ENCODE measurements at regions not wholly inside any gene's neighbourhood (a gene's known extent, or its start where the extent isn't known, plus 50 kb on each side); places are given as distances from the start of the nearest gene placed in this dataset.
"Not testable (repeated sequence)": the region's sequence is repeated elsewhere in the genome, so short reads cannot be mapped to it uniquely, and the experiment has no call there.

DNA sequence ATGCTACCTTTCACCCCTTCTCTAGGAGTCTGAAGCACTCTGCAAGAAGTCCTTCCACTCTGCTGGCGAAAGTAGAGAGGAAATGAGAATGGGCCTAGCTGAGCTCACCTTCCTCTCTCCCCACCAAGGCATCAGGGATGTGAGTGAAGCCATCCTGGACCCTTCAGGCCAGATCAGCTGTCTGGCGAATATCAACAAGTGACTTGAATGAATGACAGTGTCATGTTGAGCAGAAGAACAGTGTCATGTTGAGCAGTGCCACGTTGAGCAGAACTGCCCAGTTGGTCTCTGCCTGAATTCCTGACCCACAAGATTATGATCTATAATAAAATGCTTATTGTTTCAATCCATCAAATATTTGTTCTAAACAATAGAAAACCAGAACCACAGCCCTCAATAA lies 166.2 kb upstream of the RFC3 start:
- no peak for DNase-seq (ENCODE audit: low spot score)
- in situ Hi-C loops (cut with MboI; ENCODE audit: low sequenced_read_pairs, unreplicated experiment), result no loop called here
- TF ChIP-seq, protein P1, sequence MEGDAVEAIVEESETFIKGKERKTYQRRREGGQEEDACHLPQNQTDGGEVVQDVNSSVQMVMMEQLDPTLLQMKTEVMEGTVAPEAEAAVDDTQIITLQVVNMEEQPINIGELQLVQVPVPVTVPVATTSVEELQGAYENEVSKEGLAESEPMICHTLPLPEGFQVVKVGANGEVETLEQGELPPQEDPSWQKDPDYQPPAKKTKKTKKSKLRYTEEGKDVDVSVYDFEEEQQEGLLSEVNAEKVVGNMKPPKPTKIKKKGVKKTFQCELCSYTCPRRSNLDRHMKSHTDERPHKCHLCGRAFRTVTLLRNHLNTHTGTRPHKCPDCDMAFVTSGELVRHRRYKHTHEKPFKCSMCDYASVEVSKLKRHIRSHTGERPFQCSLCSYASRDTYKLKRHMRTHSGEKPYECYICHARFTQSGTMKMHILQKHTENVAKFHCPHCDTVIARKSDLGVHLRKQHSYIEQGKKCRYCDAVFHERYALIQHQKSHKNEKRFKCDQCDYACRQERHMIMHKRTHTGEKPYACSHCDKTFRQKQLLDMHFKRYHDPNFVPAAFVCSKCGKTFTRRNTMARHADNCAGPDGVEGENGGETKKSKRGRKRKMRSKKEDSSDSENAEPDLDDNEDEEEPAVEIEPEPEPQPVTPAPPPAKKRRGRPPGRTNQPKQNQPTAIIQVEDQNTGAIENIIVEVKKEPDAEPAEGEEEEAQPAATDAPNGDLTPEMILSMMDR (IDR thresholded peaks at IDR 0.05; ENCODE audit: borderline replicate concordance, control extremely low read depth, extremely low read depth, insufficient read depth, missing control alignments), result no peak

DNA sequence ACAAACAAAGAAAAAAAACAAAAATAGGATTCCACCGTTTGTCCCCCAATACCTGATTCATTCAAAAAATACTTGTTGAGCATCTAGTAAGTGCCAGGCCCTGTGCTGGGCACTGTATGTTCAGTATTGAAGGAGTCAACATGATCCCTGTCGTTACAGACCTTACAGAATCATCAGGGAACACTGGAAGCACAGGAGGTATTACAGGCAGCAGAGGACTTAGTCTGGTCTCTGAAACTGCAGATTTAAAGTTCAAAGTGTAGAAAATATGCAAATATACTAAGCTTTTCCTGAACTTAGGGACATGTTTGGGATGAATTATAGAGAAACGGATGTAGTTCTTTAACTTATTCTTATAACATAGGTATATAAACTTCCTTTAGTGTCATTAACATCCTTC lies 160.7 kb upstream of the RFC3 start:
- no peak for DNase-seq (ENCODE audit: low spot score)
- TF ChIP-seq, protein P1 (IDR thresholded peaks at IDR 0.05; ENCODE audit: borderline replicate concordance, control extremely low read depth, extremely low read depth, insufficient read depth, missing control alignments), result no peak
- in situ Hi-C loops (cut with MboI; ENCODE audit: low sequenced_read_pairs, unreplicated experiment), result no loop called here

- DNase-seq (ENCODE audit: low spot score), result no peak
- in situ Hi-C loops (cut with MboI; ENCODE audit: low sequenced_read_pairs, unreplicated experiment), result no loop called here
- TF ChIP-seq, protein P1 (IDR thresholded peaks at IDR 0.05; ENCODE audit: borderline replicate concordance, control extremely low read depth, extremely low read depth, insufficient read depth, missing control alignments), result no peak
Measured at GRCh38 chr13:33659466-33659865, 158.5 kb upstream of the RFC3 start.

DNA sequence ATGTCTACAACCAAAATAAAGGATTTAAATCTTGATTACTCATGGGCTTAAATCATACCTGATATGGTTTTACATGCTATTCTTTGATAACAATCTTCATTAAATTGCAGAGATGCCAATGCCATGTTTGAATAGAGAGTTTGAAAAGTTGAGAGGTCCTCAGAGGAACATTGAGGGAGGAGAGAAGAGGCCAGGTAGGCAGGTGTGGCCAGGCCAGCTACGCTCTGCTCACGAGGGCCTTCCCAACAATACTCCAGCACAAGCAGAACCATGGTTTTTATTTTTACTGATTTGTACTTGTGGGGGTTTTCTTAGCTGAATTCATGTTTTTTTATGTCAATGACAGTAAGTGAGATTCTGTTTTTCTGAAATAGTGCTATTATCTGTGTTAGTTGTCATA lies 158.1 kb upstream of the RFC3 start:
- DNase-seq (ENCODE audit: low spot score), result no peak
- in situ Hi-C loops (cut with MboI; ENCODE audit: low sequenced_read_pairs, unreplicated experiment), result no loop called here
- TF ChIP-seq, protein P1 (IDR thresholded peaks at IDR 0.05; ENCODE audit: borderline replicate concordance, control extremely low read depth, extremely low read depth, insufficient read depth, missing control alignments), result no peak

DNA sequence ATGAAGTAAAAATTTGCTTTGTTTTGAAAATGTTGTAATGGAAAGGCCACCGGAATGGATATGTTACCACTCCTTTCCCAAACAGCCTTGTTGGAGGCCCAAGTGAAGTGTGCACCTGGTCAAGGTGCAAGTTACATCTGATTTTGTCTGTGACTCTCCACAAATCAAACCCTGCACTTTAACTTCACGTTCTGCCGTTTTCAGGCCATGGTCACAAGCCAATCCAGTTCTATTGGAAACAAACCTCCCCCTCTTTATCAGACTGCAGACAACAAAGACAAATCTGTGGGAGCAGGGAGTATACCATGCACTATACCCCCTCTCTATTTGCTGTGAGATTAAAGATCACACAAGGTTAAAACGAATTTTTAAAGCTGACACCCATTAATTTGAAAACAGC lies 155.6 kb upstream of the RFC3 start:
- in situ Hi-C loops (cut with MboI; ENCODE audit: low sequenced_read_pairs, unreplicated experiment), result no loop called here
- DNase-seq (ENCODE audit: low spot score), result no peak
- TF ChIP-seq, protein P1 (IDR thresholded peaks at IDR 0.05; ENCODE audit: borderline replicate concordance, control extremely low read depth, extremely low read depth, insufficient read depth, missing control alignments), result no peak

GRCh38 chr13:33665626-33666175 lies 152.2 kb upstream of the RFC3 start:
- in situ Hi-C loops (cut with MboI; ENCODE audit: low sequenced_read_pairs, unreplicated experiment), result no loop called here
- DNase-seq (ENCODE audit: low spot score), result no peak
- TF ChIP-seq, protein P1 (IDR thresholded peaks at IDR 0.05; ENCODE audit: borderline replicate concordance, control extremely low read depth, extremely low read depth, insufficient read depth, missing control alignments), result no peak

DNA sequence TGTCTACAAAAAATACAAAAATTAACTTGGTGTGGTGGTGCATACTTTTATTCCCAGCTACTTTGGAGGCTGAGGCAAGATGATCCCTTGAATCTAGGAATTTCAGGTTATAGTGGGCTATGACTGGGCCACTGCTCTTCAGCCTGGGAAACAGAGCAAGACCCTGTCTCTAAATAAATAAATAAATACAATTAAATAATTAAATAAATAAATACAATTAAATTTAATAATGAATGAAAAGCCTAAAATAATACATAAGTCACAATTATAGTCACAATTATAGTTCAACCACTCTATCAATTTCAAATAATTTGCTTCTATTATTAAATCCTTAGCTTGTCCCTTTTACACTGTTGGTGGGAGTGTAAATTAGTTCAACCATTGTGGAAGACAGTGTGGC lies 146.4 kb upstream of the RFC3 start:
- no peak for DNase-seq (ENCODE audit: low spot score)
- in situ Hi-C loops (cut with MboI; ENCODE audit: low sequenced_read_pairs, unreplicated experiment), result no loop called here
- TF ChIP-seq, protein P1 (IDR thresholded peaks at IDR 0.05; ENCODE audit: borderline replicate concordance, control extremely low read depth, extremely low read depth, insufficient read depth, missing control alignments), result no peak

- DNase-seq (ENCODE audit: low spot score); in situ Hi-C loops (cut with MboI; ENCODE audit: low sequenced_read_pairs, unreplicated experiment): not testable (repeated sequence)
Measured at GRCh38 chr13:33672022-33672421, 145.9 kb upstream of the RFC3 start.

Measured in GM13976 (cell line).